ENCODE measurements at regions not wholly inside any gene's neighbourhood (a gene's known extent, or its start where the extent isn't known, plus 50 kb on each side); places are given as distances from the start of the nearest gene placed in this dataset.

DNA sequence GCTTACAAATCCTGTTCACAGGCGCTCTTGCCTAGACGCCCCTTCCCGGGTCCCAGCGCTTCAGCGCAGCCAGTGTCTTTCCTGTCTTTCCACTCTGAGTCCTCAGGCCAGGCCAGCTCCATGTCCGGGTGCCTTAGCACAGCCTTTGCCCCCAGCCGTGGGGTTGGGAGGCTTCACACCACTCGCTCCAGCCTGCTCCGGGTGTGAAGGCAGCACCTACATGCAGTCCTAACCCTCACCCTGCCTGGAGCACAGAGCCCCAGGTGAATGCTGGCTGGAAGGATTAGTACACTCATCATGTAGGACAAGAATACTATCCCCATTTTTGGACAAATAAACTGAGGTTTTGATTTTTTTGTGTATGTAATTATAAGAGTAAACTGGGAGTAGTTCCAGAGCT lies 81.7 kb upstream of the TMEM72 start:
- no peaks in the 10 kb centered on the region for H3K36me3 ChIP-seq
- Mint-ChIP-seq H3K4me1 (peaks cover 4% of the 10 kb centered on the region), H3K27me3 (ENCODE audit: insufficient read depth, low read depth) (peaks cover 5% of the 10 kb centered on the region), H3K4me3 (no peak overlapping the region), H3K9me3 (no peaks in the 10 kb centered on the region), H3K36me3 (no peaks in the 10 kb centered on the region), H3K27ac (no peak overlapping the region)
- no peak overlapping the region for H3K9ac ChIP-seq
- H3K4me3 ChIP-seq, result no peak overlapping the region
- no peak overlapping the region for H3K4me2 ChIP-seq
- no peak for TF ChIP-seq EZH2 (IDR thresholded peaks at IDR 0.05)
- no peaks in the 10 kb centered on the region for H3F3A ChIP-seq (ENCODE audit: low read depth)
- DNase-seq (ENCODE audit: low spot score), result no peak
- H3K4me1 ChIP-seq, result peaks cover 4% of the 10 kb centered on the region
- H3K27ac ChIP-seq, result no peak overlapping the region
- no peaks in the 10 kb centered on the region for H3K9me3 ChIP-seq (ENCODE audit: low read depth)
- no peaks in the 10 kb centered on the region for H4K20me1 ChIP-seq (ENCODE audit: low read depth)
- H3K27me3 ChIP-seq, result no peaks in the 10 kb centered on the region
- no peaks in the 10 kb centered on the region for H3K79me2 ChIP-seq (ENCODE audit: low read depth)
- H2AFZ ChIP-seq (replicated peaks), result no peak overlapping the region

DNA sequence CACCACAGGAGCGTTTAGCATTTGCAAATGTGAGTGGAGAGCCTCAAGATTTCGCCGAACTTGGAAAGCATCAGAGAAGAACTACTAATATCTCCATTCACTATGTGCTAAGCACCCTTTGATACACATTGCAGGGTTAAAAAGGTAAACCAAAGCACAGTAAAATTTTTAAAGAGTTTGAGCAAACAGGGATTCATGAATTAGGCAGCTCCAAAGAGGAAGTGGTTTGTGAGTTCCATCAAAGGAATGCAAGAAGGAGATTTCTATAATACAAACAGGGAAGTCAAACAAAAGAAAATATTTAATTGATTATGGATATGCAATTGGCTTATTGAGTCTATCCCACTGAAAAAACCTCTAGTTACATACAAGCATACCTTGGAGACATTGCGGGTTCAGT lies 81.1 kb upstream of the TMEM72 start:
- DNase-seq (ENCODE audit: low spot score), result no peak
- Histone ChIP-seq H2AFZ (replicated peaks) (no peak overlapping the region), H3K4me1 (peaks cover 4% of the 10 kb centered on the region), H4K20me1 (ENCODE audit: low read depth) (no peaks in the 10 kb centered on the region), H3K9ac (no peak overlapping the region), H3K79me2 (ENCODE audit: low read depth) (no peaks in the 10 kb centered on the region), H3K9me3 (ENCODE audit: low read depth) (no peaks in the 10 kb centered on the region), H3K4me3 (no peak overlapping the region), H3K4me2 (no peak overlapping the region), H3F3A (ENCODE audit: low read depth) (no peaks in the 10 kb centered on the region), H3K36me3 (no peaks in the 10 kb centered on the region), H3K27me3 (no peaks in the 10 kb centered on the region), H3K27ac (no peak overlapping the region)
- H3K36me3 Mint-ChIP-seq, result no peaks in the 10 kb centered on the region
- H3K4me3 Mint-ChIP-seq, result no peak overlapping the region
- TF ChIP-seq, protein P1, sequence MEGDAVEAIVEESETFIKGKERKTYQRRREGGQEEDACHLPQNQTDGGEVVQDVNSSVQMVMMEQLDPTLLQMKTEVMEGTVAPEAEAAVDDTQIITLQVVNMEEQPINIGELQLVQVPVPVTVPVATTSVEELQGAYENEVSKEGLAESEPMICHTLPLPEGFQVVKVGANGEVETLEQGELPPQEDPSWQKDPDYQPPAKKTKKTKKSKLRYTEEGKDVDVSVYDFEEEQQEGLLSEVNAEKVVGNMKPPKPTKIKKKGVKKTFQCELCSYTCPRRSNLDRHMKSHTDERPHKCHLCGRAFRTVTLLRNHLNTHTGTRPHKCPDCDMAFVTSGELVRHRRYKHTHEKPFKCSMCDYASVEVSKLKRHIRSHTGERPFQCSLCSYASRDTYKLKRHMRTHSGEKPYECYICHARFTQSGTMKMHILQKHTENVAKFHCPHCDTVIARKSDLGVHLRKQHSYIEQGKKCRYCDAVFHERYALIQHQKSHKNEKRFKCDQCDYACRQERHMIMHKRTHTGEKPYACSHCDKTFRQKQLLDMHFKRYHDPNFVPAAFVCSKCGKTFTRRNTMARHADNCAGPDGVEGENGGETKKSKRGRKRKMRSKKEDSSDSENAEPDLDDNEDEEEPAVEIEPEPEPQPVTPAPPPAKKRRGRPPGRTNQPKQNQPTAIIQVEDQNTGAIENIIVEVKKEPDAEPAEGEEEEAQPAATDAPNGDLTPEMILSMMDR (IDR thresholded peaks at IDR 0.05), result no peak
- TF ChIP-seq EZH2phosphoT487 (IDR thresholded peaks at IDR 0.05) (no peak), EZH2 (IDR thresholded peaks at IDR 0.05) (no peak)
- peaks cover 4% of the 10 kb centered on the region for H3K4me1 Mint-ChIP-seq
- H3K27me3 Mint-ChIP-seq (ENCODE audit: insufficient read depth, low read depth), result peaks cover 5% of the 10 kb centered on the region
- H3K27ac Mint-ChIP-seq, result no peak overlapping the region
- H3K9me3 Mint-ChIP-seq, result no peaks in the 10 kb centered on the region

DNA sequence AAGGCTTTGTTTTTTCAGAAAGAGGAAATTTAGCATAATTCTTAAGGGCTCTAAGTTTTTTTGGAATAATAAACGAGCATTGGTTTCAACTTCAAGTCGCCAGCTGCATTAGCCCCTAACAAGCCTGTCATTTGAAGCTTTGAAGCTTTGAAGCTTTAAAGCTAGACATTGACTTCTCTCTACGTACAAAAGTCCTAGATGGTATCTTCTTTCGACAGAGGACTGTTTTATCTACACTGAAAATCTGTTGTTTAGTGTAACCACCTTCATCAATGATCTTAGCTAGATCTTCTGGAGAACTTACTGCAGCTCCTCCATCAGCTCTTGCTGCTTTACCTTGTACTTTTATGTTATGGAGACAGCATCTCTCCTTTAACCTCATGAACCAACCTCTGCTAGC lies 79.6 kb upstream of the TMEM72 start:
- Histone ChIP-seq H4K20me1 (ENCODE audit: low read depth) (no peaks in the 10 kb centered on the region), H3K4me2 (no peak overlapping the region), H3F3A (ENCODE audit: low read depth) (no peaks in the 10 kb centered on the region), H3K4me1 (peaks cover 8% of the 10 kb centered on the region), H3K79me2 (ENCODE audit: low read depth) (no peaks in the 10 kb centered on the region), H3K36me3 (no peaks in the 10 kb centered on the region), H3K4me3 (no peak overlapping the region), H3K27ac (no peak overlapping the region), H3K27me3 (no peaks in the 10 kb centered on the region), H2AFZ (replicated peaks) (no peak overlapping the region), H3K9ac (no peak overlapping the region), H3K9me3 (ENCODE audit: low read depth) (no peaks in the 10 kb centered on the region)
- peaks cover 5% of the 10 kb centered on the region for H3K27me3 Mint-ChIP-seq (ENCODE audit: insufficient read depth, low read depth)
- H3K9me3 Mint-ChIP-seq, result no peaks in the 10 kb centered on the region
- no peaks in the 10 kb centered on the region for H3K36me3 Mint-ChIP-seq
- TF ChIP-seq, protein P1 (IDR thresholded peaks at IDR 0.05), result no peak
- no peak for TF ChIP-seq EZH2 (IDR thresholded peaks at IDR 0.05)
- TF ChIP-seq EZH2phosphoT487 (IDR thresholded peaks at IDR 0.05), result no peak
- peaks cover 4% of the 10 kb centered on the region for H3K4me1 Mint-ChIP-seq
- H3K4me3 Mint-ChIP-seq, result no peak overlapping the region
- no peak for DNase-seq (ENCODE audit: low spot score)
- no peak overlapping the region for H3K27ac Mint-ChIP-seq

DNA sequence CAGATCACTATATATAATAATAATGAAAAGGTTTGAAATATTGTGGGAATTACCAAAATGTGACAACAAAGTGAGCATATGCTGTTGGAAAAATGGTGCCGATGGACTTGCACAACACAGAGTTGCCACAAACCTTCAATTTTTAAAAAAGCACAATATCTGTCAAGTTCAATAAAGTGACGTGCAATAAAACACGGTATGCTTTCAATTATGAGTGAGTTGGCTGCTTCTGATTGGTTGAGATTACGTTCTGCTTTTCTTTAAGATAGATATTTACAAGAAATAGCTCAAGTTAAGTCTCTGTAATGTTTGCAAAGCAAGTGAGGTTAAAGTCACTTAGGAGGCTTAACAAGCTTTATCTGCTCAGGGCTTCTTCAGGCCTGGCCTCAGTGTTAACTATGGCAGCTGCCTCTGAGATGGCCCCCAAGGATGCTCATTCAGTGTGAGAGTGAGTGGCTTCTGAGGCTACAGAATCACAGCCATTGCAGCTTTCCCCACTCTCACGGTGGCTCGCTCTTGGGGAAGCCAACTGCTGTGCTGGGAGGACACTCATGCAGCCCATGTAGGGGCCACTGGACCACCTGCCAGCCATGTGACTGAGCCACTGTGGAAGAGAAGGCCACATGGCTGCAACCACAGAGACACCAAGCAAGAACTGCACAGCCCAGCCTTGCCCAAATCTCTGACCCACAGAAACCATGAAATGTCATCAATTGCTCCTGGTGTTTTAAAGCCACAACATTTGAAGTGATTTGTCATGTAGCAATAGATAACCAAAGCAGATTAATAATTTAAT lies 78.3 kb upstream of the TMEM72 start:
- H3K4me2 ChIP-seq, result no peak overlapping the region
- no peak overlapping the region for H3K27ac ChIP-seq
- no peak overlapping the region for H3K4me3 ChIP-seq
- H4K20me1 ChIP-seq (ENCODE audit: low read depth), result no peaks in the 10 kb centered on the region
- H3K4me1 ChIP-seq, result peaks cover 8% of the 10 kb centered on the region
- Mint-ChIP-seq H3K4me3 (no peak overlapping the region), H3K9me3 (no peaks in the 10 kb centered on the region), H3K27ac (no peak overlapping the region), H3K27me3 (ENCODE audit: insufficient read depth, low read depth) (peaks cover 3% of the 10 kb centered on the region), H3K36me3 (no peaks in the 10 kb centered on the region), H3K4me1 (peaks cover 3% of the 10 kb centered on the region)
- H2AFZ ChIP-seq (replicated peaks), result no peak overlapping the region
- no peaks in the 10 kb centered on the region for H3K9me3 ChIP-seq (ENCODE audit: low read depth)
- TF ChIP-seq EZH2phosphoT487 (IDR thresholded peaks at IDR 0.05) (no peak), EZH2 (IDR thresholded peaks at IDR 0.05) (no peak)
- TF ChIP-seq, protein P1 (IDR thresholded peaks at IDR 0.05), result no peak
- no peaks in the 10 kb centered on the region for H3K27me3 ChIP-seq
- H3F3A ChIP-seq (ENCODE audit: low read depth), result no peaks in the 10 kb centered on the region
- no peaks in the 10 kb centered on the region for H3K79me2 ChIP-seq (ENCODE audit: low read depth)
- H3K9ac ChIP-seq, result no peak overlapping the region
- DNase-seq (ENCODE audit: low spot score), result no peak
- no peaks in the 10 kb centered on the region for H3K36me3 ChIP-seq
